NCI-H526 treated with DMSO at 0.1 percent for 48 hours (cell line): ENCODE measurements at regions not wholly inside any gene's neighbourhood (a gene's known extent, or its start where the extent isn't known, plus 50 kb on each side); places are given as distances from the start of the nearest gene placed in this dataset.

ENCODE experiments used
- DNase-seq: peaks from one replicate; lab custom pipeline; 2025; lab: John Stamatoyannopoulos, UW

DNA sequence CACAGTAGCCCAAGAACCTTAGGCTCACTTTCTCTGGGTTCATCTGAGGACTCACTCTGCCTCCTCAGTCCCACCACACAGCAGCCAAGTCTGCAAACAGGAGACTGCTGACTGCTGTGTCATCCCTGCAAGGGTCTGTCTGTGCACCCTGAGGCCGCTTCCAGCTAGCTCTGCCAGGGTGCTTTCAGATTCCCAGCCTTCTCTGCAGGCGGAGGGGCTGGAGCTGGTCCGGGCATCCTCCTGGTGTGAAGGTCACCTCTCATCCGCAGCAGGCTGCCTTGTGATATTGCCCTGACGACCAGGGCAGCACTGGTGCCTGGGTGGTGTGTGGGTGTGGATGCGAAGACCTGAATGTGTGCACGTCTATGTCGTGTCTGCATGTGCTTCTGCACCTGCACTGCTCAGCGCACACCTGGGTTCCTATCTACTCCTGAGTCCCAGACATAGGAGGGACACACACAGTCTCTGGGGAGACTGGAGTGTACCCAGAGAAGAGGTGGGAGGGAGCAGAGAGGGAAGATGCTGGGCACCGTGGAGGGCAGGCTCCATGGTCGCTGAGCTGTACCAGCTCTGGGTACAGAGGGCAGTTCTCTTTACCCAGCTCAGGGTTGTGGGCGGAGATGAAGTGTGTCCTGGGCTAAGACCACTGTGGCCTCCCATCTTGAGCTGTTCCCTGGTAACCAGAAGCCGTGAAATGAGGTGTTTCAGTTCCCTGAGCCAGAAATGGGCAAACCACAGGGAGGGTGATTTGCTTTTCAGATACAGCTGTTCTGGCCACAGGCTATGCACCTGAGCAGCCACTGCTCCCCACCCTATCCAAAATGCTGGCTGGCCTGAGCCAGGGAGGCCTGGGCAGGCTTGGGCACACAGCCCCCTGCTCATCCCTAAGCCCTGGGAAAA lies 160.9 kb upstream of the CSF3R start:
- no peak for DNase-seq

GRCh38 chr1:36642802-36643201 lies 160.1 kb upstream of the CSF3R start:
- DNase-seq = no peak

DNA sequence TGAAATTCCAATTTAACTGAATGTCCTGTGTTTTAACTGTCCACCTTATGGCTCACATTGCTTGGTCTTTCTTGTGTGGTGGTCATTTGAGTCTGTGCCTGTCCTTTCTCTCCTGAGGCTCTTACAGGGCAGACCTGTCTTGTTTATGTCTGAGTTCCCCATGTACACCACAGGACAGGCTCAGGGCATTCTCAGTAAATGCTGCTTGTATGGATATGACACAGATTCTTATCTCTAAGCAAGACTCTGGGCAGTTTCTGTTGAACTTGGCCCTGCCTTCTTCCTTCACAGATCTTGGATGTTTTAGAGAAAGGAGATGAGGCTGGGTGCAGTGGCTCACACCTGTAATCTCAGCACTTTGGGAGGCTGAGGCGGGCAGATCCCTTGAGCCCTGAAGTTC lies 159.1 kb upstream of the CSF3R start:
- DNase-seq = no peak

- DNase-seq = no peak
Observed at GRCh38 chr1:36639461-36639860, 156.7 kb upstream of the CSF3R start.

GRCh38 chr1:36638268-36638667 lies 155.6 kb upstream of the CSF3R start:
- no peak for DNase-seq

- no peak for DNase-seq
Observed at GRCh38 chr1:36636206-36636605, 153.5 kb upstream of the CSF3R start.

DNA sequence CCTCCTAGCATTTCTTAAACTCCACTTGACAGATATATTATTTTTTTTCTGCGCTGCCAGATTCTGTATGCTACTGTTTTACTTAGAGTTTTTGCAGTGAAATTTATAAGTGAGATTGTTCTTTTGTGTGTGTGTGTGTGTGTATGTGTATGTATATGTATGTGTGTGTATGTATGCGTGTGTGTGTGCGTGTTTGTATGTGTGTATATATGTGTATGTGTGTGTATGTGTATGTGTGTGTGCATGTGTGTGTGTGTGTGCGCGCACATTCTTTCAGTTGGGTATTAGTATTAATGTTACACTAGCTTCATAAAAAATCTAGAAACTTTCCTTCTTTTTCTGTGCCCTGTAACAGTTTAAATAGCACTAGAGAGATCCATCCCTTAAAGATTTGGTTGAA lies 152.6 kb upstream of the CSF3R start:
- DNase-seq = no peak

GRCh38 chr1:36628804-36629203 lies 146.1 kb upstream of the CSF3R start:
- DNase-seq = no peak

GRCh38 chr1:36626435-36626834 lies 143.7 kb upstream of the CSF3R start:
- DNase-seq = no peak

GRCh38 chr1:36625935-36626310 lies 143.2 kb upstream of the CSF3R start:
- DNase-seq = no peak

- peak; percentile 93 for DNase-seq
Observed at GRCh38 chr1:36625253-36625934, 142.7 kb upstream of the CSF3R start.

DNA sequence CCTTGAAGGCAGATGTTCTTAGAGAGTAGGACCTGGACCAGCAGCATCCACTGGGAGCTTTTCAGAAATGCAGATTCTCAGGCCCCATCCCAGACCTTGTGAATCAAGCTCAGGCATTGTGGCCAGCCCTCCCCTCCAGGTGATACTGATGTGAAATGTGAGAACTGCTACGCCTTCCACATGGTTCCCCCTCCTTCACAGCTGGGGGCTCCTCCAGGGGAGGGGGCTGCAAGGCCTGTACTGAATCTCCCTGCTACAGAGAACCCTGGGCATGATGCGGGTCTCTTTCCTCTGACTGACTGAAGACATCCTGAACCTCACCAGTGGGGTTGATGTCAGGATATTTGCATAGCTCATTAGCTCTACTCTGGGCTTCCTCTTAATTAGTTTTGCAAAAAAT lies 141.8 kb upstream of the CSF3R start:
- peak; percentile 44 for DNase-seq

- peak; percentile 38 for DNase-seq
Observed at GRCh38 chr1:36622741-36623648, 140.3 kb upstream of the CSF3R start.

- DNase-seq = no peak
Observed at GRCh38 chr1:36621531-36621930, 138.8 kb upstream of the CSF3R start.

DNA sequence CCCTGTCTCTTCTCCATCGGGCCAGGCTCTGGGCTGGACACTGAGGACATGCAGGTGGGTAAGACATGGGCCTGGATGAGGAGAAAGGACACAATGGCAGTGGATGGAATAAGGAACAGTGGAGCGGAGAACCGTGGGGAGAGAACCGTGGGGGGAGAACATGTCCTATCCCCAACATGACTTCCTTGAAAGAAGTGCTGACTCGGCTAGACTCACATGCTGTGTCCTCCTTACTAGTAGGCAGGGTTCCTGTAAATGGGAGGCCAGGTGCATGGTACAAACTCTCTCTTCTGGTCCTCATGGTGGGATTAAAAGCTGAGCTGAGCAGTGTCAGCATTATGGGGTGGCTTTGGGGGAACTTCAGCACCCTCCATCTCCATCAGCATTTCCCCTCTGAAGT lies 137.4 kb upstream of the CSF3R start:
- no peak for DNase-seq

DNA sequence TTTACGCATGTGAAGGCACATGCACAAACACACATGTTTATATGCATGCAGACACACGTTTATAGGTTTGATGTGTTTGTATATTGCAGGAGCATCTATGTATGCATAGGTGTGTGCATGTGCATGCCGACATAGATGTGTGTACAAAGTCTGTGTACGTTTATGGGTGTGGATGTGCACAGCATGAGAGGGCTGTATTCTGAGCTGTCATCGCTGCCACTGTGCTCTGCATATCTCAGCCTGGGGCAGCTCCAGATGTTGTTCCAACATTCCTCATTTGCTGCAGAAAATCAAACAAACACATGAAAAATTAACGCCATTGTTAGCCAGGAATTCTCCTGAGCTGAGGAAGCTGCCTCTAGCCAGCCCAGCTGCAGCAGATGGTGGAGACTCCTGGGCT lies 132.3 kb upstream of the CSF3R start:
- no peak for DNase-seq

DNA sequence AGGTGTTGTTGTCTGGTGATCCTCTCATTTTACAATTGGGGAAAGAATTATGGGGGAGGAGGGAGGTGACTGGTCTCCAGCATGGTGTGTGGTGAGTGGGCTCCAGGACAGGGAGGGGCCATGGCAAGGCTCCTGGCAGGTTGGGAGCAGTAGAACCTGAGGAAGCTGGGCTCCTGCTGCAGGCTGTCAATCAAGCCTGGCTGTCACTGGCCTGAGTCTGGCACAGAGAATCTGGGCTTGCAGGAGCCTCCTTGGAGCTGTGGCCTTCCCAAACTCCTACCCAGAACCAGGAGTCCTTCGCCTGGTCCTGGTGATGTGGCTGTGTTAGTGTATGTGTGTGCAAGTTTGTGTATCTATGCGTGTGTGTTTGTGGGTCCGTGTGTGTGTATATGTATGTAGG lies 131.9 kb upstream of the CSF3R start:
- no peak for DNase-seq

- no peak for DNase-seq
Observed at GRCh38 chr1:36613721-36614120, 131.0 kb upstream of the CSF3R start.

DNA sequence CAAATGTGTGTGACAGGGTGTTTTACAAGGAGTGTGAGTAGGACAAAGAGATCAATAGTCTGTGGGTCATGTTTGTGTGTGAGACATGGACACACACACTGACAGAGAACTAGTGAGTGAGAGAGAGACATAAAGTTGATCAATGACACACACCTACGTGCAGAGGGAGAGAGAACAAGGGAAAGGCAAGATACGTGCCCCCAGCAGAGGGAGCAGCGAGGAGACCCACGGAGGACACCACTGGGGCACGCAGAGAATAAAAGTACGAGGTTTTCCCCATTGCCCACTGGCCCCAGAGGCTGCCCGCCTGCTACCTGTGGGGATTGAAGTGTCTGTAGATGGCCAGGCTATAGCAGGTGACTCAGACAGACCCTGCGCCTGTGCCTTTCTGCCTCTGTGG lies 130.2 kb upstream of the CSF3R start:
- no peak for DNase-seq

GRCh38 chr1:36612121-36612520 lies 129.4 kb upstream of the CSF3R start:
- DNase-seq = no peak

- peak; percentile 65 for DNase-seq
Observed at GRCh38 chr1:36609241-36610027, 126.7 kb upstream of the CSF3R start.

GRCh38 chr1:36608272-36608671 lies 125.6 kb upstream of the CSF3R start:
- no peak for DNase-seq
